ENCODE measurements at regions not wholly inside any gene's neighbourhood (a gene's known extent, or its start where the extent isn't known, plus 50 kb on each side); places are given as distances from the start of the nearest gene placed in this dataset.

DNA sequence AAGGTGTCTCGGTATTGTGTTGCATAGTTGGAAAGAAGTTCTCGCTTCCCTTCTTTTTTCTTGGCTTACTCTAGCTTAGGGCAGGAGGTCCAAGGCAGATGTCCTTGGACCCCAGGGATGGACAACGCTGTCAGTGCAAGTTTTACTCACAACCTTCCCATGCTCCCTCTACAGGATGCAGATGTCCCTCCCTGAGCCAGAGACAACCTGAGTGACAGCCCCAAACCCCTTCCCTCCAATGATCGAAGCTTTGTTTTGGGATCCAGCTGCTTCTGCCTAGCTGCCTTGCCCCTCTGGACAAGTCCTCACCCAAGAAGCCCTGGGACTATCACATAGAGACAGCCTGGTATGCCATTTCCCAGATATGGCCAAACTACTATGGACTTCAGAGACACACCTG, 112.0 kb upstream of the RAP1B start:
- DNase-seq = no peak
- no peak overlapping the region for H3K27ac Mint-ChIP-seq
- H3K4me1 Mint-ChIP-seq = peaks cover 5 to 12% (median 8%) of the 10 kb centered on the region in 4 donors
- no peak overlapping the region for H3K4me3 ChIP-seq (ENCODE audit: low read depth, low read length)
- no peak overlapping the region for H3K27ac ChIP-seq (ENCODE audit: insufficient read depth, low read length, poor library complexity, severe bottlenecking)
- peaks cover 0 to 6% (median 0%) of the 10 kb centered on the region in 7 donors for H3K9me3 Mint-ChIP-seq
- H3K27me3 Mint-ChIP-seq = peaks cover 20% of the 10 kb centered on the region
- H3K4me1 ChIP-seq (ENCODE audit: control insufficient read depth, insufficient read depth, low read length, poor library complexity, severe bottlenecking) = peaks cover 4% of the 10 kb centered on the region
- no peaks in the 10 kb centered on the region for H3K36me3 Mint-ChIP-seq
- ATAC-seq (ENCODE audit: low read depth in 2 of 2) = no peak
- H3K27me3 ChIP-seq (ENCODE audit: control insufficient read depth, insufficient read depth, low read length) = no peaks in the 10 kb centered on the region
- no peaks in the 10 kb centered on the region for H3K36me3 ChIP-seq (ENCODE audit: control insufficient read depth, insufficient read depth, low read length)
- no peaks in the 10 kb centered on the region for H3K9me3 ChIP-seq (ENCODE audit: control insufficient read depth in 2 of 2, low read length in 2 of 2)
- H3K4me3 Mint-ChIP-seq = no peak overlapping the region

DNA sequence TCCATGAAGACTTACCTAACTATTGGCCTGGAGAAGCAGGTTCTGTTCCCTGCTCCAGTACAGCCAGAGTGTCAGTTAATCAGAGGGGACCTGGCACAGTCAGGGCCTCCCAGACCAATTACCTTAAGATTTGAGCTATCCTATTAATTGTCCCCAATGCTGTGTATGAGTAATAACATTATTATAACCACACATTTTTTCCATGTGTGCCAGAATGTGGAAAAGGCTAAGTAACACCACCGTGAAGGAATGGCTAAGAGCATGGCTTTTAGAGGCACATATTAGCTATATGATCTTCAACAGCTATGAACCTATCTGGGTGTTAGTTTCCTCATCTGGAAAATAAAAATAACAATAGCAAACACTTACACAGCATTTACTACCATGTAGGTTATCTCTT, 111.1 kb upstream of the RAP1B start:
- H3K4me3 Mint-ChIP-seq = no peak overlapping the region
- H3K27ac Mint-ChIP-seq = no peak overlapping the region
- H3K4me1 Mint-ChIP-seq = peaks cover 5 to 12% (median 8%) of the 10 kb centered on the region in 4 donors
- no peaks in the 10 kb centered on the region for H3K36me3 ChIP-seq (ENCODE audit: control insufficient read depth, insufficient read depth, low read length)
- no peaks in the 10 kb centered on the region for H3K36me3 Mint-ChIP-seq
- H3K27ac ChIP-seq (ENCODE audit: insufficient read depth, low read length, poor library complexity, severe bottlenecking) = no peak overlapping the region
- no peak overlapping the region for H3K4me3 ChIP-seq (ENCODE audit: low read depth, low read length)
- no peak for DNase-seq
- no peak for ATAC-seq (ENCODE audit: low read depth in 2 of 2)
- peaks cover 0 to 6% (median 0%) of the 10 kb centered on the region in 7 donors for H3K9me3 Mint-ChIP-seq
- H3K27me3 Mint-ChIP-seq = peaks cover 27% of the 10 kb centered on the region
- H3K4me1 ChIP-seq (ENCODE audit: control insufficient read depth, insufficient read depth, low read length, poor library complexity, severe bottlenecking) = peaks cover 4% of the 10 kb centered on the region
- no peaks in the 10 kb centered on the region for H3K27me3 ChIP-seq (ENCODE audit: control insufficient read depth, insufficient read depth, low read length)
- no peaks in the 10 kb centered on the region for H3K9me3 ChIP-seq (ENCODE audit: control insufficient read depth in 2 of 2, low read length in 2 of 2)

GRCh38 chr12:68501226-68501625, 109.5 kb upstream of the RAP1B start:
- no peaks in the 10 kb centered on the region for H3K27me3 ChIP-seq (ENCODE audit: control insufficient read depth, insufficient read depth, low read length)
- Mint-ChIP-seq H3K27ac (no peak overlapping the region), H3K36me3 (no peaks in the 10 kb centered on the region), H3K27me3 (peaks cover 28% of the 10 kb centered on the region), H3K9me3 (peaks cover 0 to 6% (median 0%) of the 10 kb centered on the region in 7 donors), H3K4me3 (no peak overlapping the region), H3K4me1 (peaks cover 5 to 12% (median 8%) of the 10 kb centered on the region in 4 donors)
- H3K9me3 ChIP-seq (ENCODE audit: control insufficient read depth in 2 of 2, low read length in 2 of 2) = no peaks in the 10 kb centered on the region
- ATAC-seq (ENCODE audit: low read depth in 2 of 2) = no peak
- no peaks in the 10 kb centered on the region for H3K36me3 ChIP-seq (ENCODE audit: control insufficient read depth, insufficient read depth, low read length)
- DNase-seq = no peak
- no peak overlapping the region for H3K4me3 ChIP-seq (ENCODE audit: low read depth, low read length)
- peaks cover 4% of the 10 kb centered on the region for H3K4me1 ChIP-seq (ENCODE audit: control insufficient read depth, insufficient read depth, low read length, poor library complexity, severe bottlenecking)
- no peak overlapping the region for H3K27ac ChIP-seq (ENCODE audit: insufficient read depth, low read length, poor library complexity, severe bottlenecking)

- Mint-ChIP-seq H3K9me3 (peaks cover 0 to 7% (median 0%) of the 10 kb centered on the region in 7 donors), H3K27me3 (peaks cover 13% of the 10 kb centered on the region), H3K27ac (no peak overlapping the region), H3K4me3 (no peak overlapping the region), H3K4me1 (peaks cover 0 to 5% (median 0%) of the 10 kb centered on the region in 4 donors), H3K36me3 (no peaks in the 10 kb centered on the region)
- Histone ChIP-seq H3K27me3 (ENCODE audit: control insufficient read depth, insufficient read depth, low read length) (no peaks in the 10 kb centered on the region), H3K27ac (ENCODE audit: insufficient read depth, low read length, poor library complexity, severe bottlenecking) (no peak overlapping the region), H3K4me3 (ENCODE audit: low read depth, low read length) (no peak overlapping the region), H3K4me1 (ENCODE audit: control insufficient read depth, insufficient read depth, low read length, poor library complexity, severe bottlenecking) (no peaks in the 10 kb centered on the region), H3K9me3 (ENCODE audit: control insufficient read depth in 2 of 2, low read length in 2 of 2) (no peaks in the 10 kb centered on the region), H3K36me3 (ENCODE audit: control insufficient read depth, insufficient read depth, low read length) (no peaks in the 10 kb centered on the region)
- no peak for DNase-seq
- no peak for ATAC-seq (ENCODE audit: low read depth in 2 of 2)
These were observed 104.7 kb upstream of the RAP1B start for GRCh38 chr12:68505970-68506369.

DNA sequence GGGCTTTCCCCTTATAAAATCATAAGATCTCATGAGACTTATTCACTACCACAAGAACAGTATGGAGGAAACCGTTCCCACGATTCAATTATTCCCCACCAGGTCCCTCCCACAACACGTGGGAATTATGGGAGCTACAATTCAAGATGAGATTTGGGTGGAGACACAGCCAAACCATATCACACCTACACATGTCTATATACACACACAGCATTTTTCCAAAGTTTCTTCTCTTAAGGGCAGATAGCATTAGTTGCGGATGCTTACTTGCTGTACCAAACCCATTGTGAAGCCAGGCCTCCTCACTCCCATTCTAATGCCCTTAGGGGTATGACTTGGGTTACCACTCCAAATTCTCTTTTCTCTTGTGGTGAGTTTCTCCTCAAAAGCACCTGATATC, 104.1 kb upstream of the RAP1B start:
- H3K27ac ChIP-seq (ENCODE audit: insufficient read depth, low read length, poor library complexity, severe bottlenecking) = no peak overlapping the region
- H3K9me3 ChIP-seq (ENCODE audit: control insufficient read depth in 2 of 2, low read length in 2 of 2) = no peaks in the 10 kb centered on the region
- no peaks in the 10 kb centered on the region for H3K27me3 ChIP-seq (ENCODE audit: control insufficient read depth, insufficient read depth, low read length)
- H3K4me1 ChIP-seq (ENCODE audit: control insufficient read depth, insufficient read depth, low read length, poor library complexity, severe bottlenecking) = no peaks in the 10 kb centered on the region
- Mint-ChIP-seq H3K9me3 (peaks cover 0 to 7% (median 0%) of the 10 kb centered on the region in 7 donors), H3K27ac (no peak overlapping the region), H3K4me3 (no peak overlapping the region), H3K27me3 (peaks cover 12% of the 10 kb centered on the region), H3K4me1 (peaks cover 0 to 5% (median 0%) of the 10 kb centered on the region in 4 donors), H3K36me3 (no peaks in the 10 kb centered on the region)
- DNase-seq = no peak
- no peaks in the 10 kb centered on the region for H3K36me3 ChIP-seq (ENCODE audit: control insufficient read depth, insufficient read depth, low read length)
- no peak overlapping the region for H3K4me3 ChIP-seq (ENCODE audit: low read depth, low read length)
- ATAC-seq (ENCODE audit: low read depth in 2 of 2) = no peak

DNA sequence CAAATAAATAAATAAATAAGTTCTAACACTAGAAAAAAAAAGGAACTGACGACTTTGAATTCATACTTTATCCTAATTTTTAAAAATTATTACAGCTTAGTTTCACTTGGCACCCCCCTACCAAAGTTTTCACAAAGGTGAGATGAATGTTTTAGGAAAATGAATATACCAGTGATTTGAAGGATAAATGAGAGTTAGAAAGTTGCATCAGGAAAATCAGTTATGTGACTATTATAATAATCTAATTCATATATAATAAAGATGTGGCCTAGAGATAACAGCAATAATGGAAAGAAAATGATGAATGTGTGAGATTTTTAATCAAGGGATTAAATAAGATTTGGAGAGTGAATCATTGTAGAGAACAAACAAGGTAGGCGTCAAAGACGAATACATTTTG, 103.0 kb upstream of the RAP1B start:
- no peaks in the 10 kb centered on the region for H3K36me3 ChIP-seq (ENCODE audit: control insufficient read depth, insufficient read depth, low read length)
- H3K27ac ChIP-seq (ENCODE audit: insufficient read depth, low read length, poor library complexity, severe bottlenecking) = no peak overlapping the region
- no peak for DNase-seq
- ATAC-seq (ENCODE audit: low read depth in 2 of 2) = no peak
- Mint-ChIP-seq H3K4me3 (no peak overlapping the region), H3K36me3 (no peaks in the 10 kb centered on the region), H3K27me3 (peaks cover 12% of the 10 kb centered on the region), H3K9me3 (peaks cover 0 to 7% (median under 1%) of the 10 kb centered on the region in 7 donors), H3K4me1 (peaks cover 0 to 5% (median 0%) of the 10 kb centered on the region in 4 donors), H3K27ac (no peak overlapping the region)
- H3K27me3 ChIP-seq (ENCODE audit: control insufficient read depth, insufficient read depth, low read length) = no peaks in the 10 kb centered on the region
- no peaks in the 10 kb centered on the region for H3K4me1 ChIP-seq (ENCODE audit: control insufficient read depth, insufficient read depth, low read length, poor library complexity, severe bottlenecking)
- H3K4me3 ChIP-seq (ENCODE audit: low read depth, low read length) = no peak overlapping the region
- no peaks in the 10 kb centered on the region for H3K9me3 ChIP-seq (ENCODE audit: control insufficient read depth in 2 of 2, low read length in 2 of 2)

DNA sequence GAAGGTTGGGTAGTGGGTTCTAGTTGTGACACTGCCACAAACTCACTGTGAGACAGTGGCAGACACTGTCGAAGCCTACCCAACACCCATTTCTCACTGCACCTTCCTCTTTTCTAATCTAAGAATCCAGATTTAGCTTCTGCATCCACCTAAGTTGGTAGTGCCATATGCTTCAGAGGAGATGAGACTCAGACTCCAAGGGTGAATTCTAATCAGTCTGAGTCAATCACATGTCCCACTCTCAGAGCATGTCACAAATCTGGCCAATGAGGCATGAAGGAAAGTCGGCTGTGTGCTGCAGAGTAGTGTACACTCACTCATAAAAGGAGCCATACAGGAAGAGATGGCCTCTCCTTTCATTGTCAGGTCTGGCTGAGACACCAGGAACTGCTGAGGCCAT, 102.1 kb upstream of the RAP1B start:
- Histone ChIP-seq H3K36me3 (ENCODE audit: control insufficient read depth, insufficient read depth, low read length) (no peaks in the 10 kb centered on the region), H3K27ac (ENCODE audit: insufficient read depth, low read length, poor library complexity, severe bottlenecking) (no peak overlapping the region), H3K4me3 (ENCODE audit: low read depth, low read length) (no peak overlapping the region), H3K27me3 (ENCODE audit: control insufficient read depth, insufficient read depth, low read length) (no peaks in the 10 kb centered on the region), H3K9me3 (ENCODE audit: control insufficient read depth in 2 of 2, low read length in 2 of 2) (no peaks in the 10 kb centered on the region), H3K4me1 (ENCODE audit: control insufficient read depth, insufficient read depth, low read length, poor library complexity, severe bottlenecking) (no peaks in the 10 kb centered on the region)
- peaks cover 0 to 6% (median under 1%) of the 10 kb centered on the region in 7 donors for H3K9me3 Mint-ChIP-seq
- no peak overlapping the region for H3K27ac Mint-ChIP-seq
- DNase-seq (no peak), ATAC-seq (ENCODE audit: low read depth in 2 of 2) (no peak)
- H3K4me1 Mint-ChIP-seq = peaks cover 0 to 2% (median 0%) of the 10 kb centered on the region in 4 donors
- H3K4me3 Mint-ChIP-seq = no peak overlapping the region
- peaks cover 12% of the 10 kb centered on the region for H3K27me3 Mint-ChIP-seq
- H3K36me3 Mint-ChIP-seq = no peaks in the 10 kb centered on the region

DNA sequence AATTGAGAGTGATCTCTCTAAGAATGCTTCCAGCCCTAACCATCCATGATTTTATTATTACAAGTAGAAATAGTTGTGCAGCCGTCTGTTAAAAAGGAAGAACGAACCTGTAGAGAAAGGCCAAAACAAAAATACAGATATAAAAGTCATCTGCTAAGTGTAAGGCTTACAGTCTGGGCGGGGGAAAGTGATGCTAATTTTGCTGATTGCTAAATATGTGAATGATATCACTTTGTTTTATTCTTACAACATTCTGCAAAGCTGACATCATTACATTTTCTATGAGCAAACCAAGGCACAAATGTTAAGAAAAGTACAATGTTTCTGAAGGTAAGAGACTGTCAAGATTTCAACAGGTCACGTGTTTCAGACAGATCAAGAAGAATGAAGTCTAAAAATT, 101.5 kb upstream of the RAP1B start:
- peaks cover 10% of the 10 kb centered on the region for H3K27me3 Mint-ChIP-seq
- no peaks in the 10 kb centered on the region for H3K36me3 ChIP-seq (ENCODE audit: control insufficient read depth, insufficient read depth, low read length)

More for the DNA sequence above, 101.5 kb upstream of the RAP1B start:
- Mint-ChIP-seq H3K9me3 (peaks cover 0 to 5% (median 0%) of the 10 kb centered on the region in 7 donors), H3K4me3 (no peak overlapping the region), H3K36me3 (no peaks in the 10 kb centered on the region), H3K4me1 (no peaks in the 10 kb centered on the region), H3K27ac (no peak overlapping the region)
- no peak overlapping the region for H3K27ac ChIP-seq (ENCODE audit: insufficient read depth, low read length, poor library complexity, severe bottlenecking)
- no peaks in the 10 kb centered on the region for H3K27me3 ChIP-seq (ENCODE audit: control insufficient read depth, insufficient read depth, low read length)
- ATAC-seq (ENCODE audit: low read depth in 2 of 2) (no peak), DNase-seq (no peak)
- H3K9me3 ChIP-seq (ENCODE audit: control insufficient read depth in 2 of 2, low read length in 2 of 2) = no peaks in the 10 kb centered on the region
- H3K4me1 ChIP-seq (ENCODE audit: control insufficient read depth, insufficient read depth, low read length, poor library complexity, severe bottlenecking) = no peaks in the 10 kb centered on the region
- H3K4me3 ChIP-seq (ENCODE audit: low read depth, low read length) = no peak overlapping the region

Measured in CD4-positive, CD25-positive, alpha-beta regulatory T cell (primary cell).